Astrocyte (in vitro differentiated cells and primary cell): ENCODE measurements at regions not wholly inside any gene's neighbourhood (a gene's known extent, or its start where the extent isn't known, plus 50 kb on each side); places are given as distances from the start of the nearest gene placed in this dataset.

Experiments used
- CTCF ChIP-seq: IDR thresholded peaks from 2 replicates; pipeline ENCODE4 v1.5.1; 2011; ENCODE audit warnings: low read depth, mild to moderate bottlenecking, inconsistent platforms, low read length, moderate library complexity; ENCODE audit not compliant: insufficient read depth
- EZH2 ChIP-seq: IDR thresholded peaks from 2 replicates; pipeline ENCODE4 v1.6.1; 2012; ENCODE audit warnings: mild to moderate bottlenecking, low read length, inconsistent platforms; ENCODE audit not compliant: insufficient read depth

GRCh38 chr14:39483682-39484081, 51.4 kb upstream of the FBXO33 start:
- no peak for TF ChIP-seq EZH2
- no peak for TF ChIP-seq CTCF
